ENCODE measurements at regions not wholly inside any gene's neighbourhood (a gene's known extent, or its start where the extent isn't known, plus 50 kb on each side); places are given as distances from the start of the nearest gene placed in this dataset.

DNA sequence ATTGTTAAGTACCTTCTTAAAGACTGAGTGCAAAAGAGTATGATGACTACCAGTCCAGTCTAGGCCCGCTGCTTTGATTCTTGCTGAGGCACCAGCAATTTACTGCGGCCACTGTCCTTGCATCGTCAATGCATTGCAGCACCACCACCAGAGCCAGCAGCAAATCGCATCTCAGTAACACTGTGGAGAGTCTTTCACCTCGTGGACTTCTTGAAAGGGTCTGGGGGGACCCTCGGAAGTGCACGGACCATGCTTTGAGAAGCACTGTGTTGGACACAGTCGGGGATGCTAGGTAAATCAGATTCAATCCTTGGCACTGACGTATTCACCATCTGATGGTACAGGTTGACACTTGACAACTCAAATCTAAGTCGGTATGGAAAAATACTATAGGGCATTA is 493.6 kb downstream of the RPS24 start:
- TF ChIP-seq, protein P1, sequence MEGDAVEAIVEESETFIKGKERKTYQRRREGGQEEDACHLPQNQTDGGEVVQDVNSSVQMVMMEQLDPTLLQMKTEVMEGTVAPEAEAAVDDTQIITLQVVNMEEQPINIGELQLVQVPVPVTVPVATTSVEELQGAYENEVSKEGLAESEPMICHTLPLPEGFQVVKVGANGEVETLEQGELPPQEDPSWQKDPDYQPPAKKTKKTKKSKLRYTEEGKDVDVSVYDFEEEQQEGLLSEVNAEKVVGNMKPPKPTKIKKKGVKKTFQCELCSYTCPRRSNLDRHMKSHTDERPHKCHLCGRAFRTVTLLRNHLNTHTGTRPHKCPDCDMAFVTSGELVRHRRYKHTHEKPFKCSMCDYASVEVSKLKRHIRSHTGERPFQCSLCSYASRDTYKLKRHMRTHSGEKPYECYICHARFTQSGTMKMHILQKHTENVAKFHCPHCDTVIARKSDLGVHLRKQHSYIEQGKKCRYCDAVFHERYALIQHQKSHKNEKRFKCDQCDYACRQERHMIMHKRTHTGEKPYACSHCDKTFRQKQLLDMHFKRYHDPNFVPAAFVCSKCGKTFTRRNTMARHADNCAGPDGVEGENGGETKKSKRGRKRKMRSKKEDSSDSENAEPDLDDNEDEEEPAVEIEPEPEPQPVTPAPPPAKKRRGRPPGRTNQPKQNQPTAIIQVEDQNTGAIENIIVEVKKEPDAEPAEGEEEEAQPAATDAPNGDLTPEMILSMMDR (IDR thresholded peaks at IDR 0.05): no peak
- TF ChIP-seq POLR2A (IDR thresholded peaks at IDR 0.05): no peak

Measured in thyroid gland (tissue), 4 donors.